Hepatocyte (in vitro differentiated cells): ENCODE measurements at regions not wholly inside any gene's neighbourhood (a gene's known extent, or its start where the extent isn't known, plus 50 kb on each side); places are given as distances from the start of the nearest gene placed in this dataset.

Source experiments
- DNase-seq: peaks from one replicate; pipeline ENCODE4 v3.0.0-alpha.2; 2016; ENCODE audit warnings: low spot score
- H2AFZ ChIP-seq: fragments of 200-600 bp; sonication (generic); 2 replicates; pipeline ENCODE4 v1.6.0; 2016; ENCODE audit warnings: antibody characterized with exemption, mild to moderate bottlenecking
- H3K27ac ChIP-seq: fragments of 200-600 bp; sonication (generic); 2 replicates; pipeline ENCODE4 v1.5.1; 2016; ENCODE audit warnings: mild to moderate bottlenecking
- H3K27me3 ChIP-seq: fragments of 200-600 bp; sonication (generic); 2 replicates; pipeline ENCODE4 v1.6.1; 2016
- H3K36me3 ChIP-seq: fragments of 200-600 bp; sonication (generic); replicated peaks from 2 replicates; pipeline ENCODE4 v1.5.1; 2016; ENCODE audit warnings: low read depth; ENCODE audit not compliant: insufficient read depth
- H3K4me1 ChIP-seq: fragments of 200-600 bp; sonication (generic); 2 replicates; pipeline ENCODE4 v1.5.1; 2016; ENCODE audit warnings: mild to moderate bottlenecking, moderate library complexity; ENCODE audit not compliant: insufficient read depth
- H3K4me2 ChIP-seq: fragments of 200-600 bp; sonication (generic); 2 replicates; pipeline ENCODE4 v1.6.0; 2016
- H3K4me3 ChIP-seq: fragments of 200-600 bp; sonication (generic); 2 replicates; pipeline ENCODE4 v1.5.1; 2016; ENCODE audit warnings: mild to moderate bottlenecking
- H3K79me2 ChIP-seq: fragments of 200-600 bp; sonication (generic); 2 replicates; pipeline ENCODE4 v1.6.0; 2017; ENCODE audit warnings: mild to moderate bottlenecking
- H3K9me2 ChIP-seq: fragments of 200-600 bp; sonication (generic); replicated peaks from 2 replicates; pipeline ENCODE4 v1.6.0; 2017; ENCODE audit warnings: mild to moderate bottlenecking; ENCODE audit not compliant: insufficient read depth
- H3K9me3 ChIP-seq: fragments of 200-600 bp; sonication (generic); 2 replicates; pipeline ENCODE4 v1.5.1; 2016; ENCODE audit warnings: low read depth, mild to moderate bottlenecking
- H4K20me1 ChIP-seq: fragments of 200-600 bp; sonication (generic); 2 replicates; pipeline ENCODE4 v1.6.0; 2016; ENCODE audit warnings: mild to moderate bottlenecking; ENCODE audit not compliant: insufficient read depth, poor library complexity, severe bottlenecking
- EZH2 ChIP-seq: fragments of 200-600 bp; sonication (generic); IDR thresholded peaks from 2 replicates; pipeline ENCODE4 v1.6.1; 2016; ENCODE audit warnings: antibody characterized with exemption, mild to moderate bottlenecking, borderline replicate concordance
- EZH2phosphoT487 ChIP-seq: fragments of 200-600 bp; sonication (generic); IDR thresholded peaks from one replicate; pipeline ENCODE4 v1.6.1; 2018; ENCODE audit warnings: antibody characterized with exemption, mild to moderate bottlenecking, low read depth, moderate library complexity; ENCODE audit not compliant: unreplicated experiment, severe bottlenecking
- WGBS: methylation state at CpG from one replicate; pipeline ENCODE4 v1.1.6; 2016; ENCODE audit warnings: low lambda C conversion rate; ENCODE audit errors: missing lambda C conversion rate; 5-methylcytosine and 5-hydroxymethylcytosine counted together
- TF ChIP-seq, protein P1 (sequence below): fragments of 200-600 bp; sonication (generic); IDR thresholded peaks from 2 replicates; pipeline ENCODE4 v1.5.1; 2016; ENCODE audit warnings: antibody characterized with exemption, mild to moderate bottlenecking; ENCODE audit not compliant: poor library complexity

DNA sequence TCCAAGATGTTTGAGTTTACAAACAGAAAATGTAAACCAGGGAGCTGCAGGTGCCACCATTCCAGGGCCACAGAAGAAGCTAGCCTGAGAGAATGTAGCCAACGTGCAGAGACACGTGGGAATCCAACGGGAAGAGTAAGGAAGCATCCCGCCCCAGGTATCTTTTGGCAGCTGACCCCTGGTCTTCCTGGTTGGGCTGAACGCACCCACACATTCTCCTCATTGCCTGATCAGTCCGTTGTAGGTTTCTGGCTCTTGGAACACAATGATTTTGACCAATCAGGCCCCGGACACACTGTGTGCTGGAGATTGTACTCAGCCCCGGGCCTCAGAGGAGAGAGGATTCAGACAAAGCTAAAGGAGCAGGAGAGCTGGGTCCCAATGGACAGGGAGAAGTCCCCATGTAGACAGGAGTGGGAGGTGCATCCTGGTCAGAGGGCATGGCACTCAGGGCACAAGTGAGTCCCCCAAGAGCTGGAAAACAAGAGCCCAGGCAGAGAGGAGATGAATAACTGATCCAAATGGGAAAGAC is 102.3 kb downstream of the TPRA1 start:
- H3K4me1 ChIP-seq = no peaks in the 10 kb centered on the region
- WGBS = 78% methylated on average over 8 of the region's 8 CpGs

DNA sequence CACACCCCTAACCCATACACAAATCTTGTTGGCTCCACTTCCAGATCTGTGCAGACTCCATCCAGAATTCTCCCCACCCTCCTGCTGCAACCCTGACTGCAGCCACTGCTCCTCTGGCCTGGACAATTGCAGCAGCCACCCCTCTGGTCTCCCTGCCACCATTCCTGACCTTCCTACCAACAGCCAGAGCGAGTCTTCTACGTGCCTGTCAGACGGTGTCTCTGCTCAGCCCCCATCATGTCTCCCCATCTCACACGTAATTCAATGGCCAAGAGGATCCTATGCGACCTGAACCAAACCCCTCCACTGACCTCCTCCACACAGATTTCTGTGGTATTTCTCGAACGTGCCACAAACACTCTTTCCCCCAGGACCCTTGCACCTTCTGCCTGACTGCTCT is 103.3 kb downstream of the TPRA1 start:
- Histone ChIP-seq H3K9me3 (no peaks in the 10 kb centered on the region), H3K27me3 (no peaks in the 10 kb centered on the region), H3K79me2 (no peaks in the 10 kb centered on the region), H3K9me2 (no peaks in the 10 kb centered on the region), H3K36me3 (no peaks in the 10 kb centered on the region), H3K4me3 (no peak overlapping the region), H3K27ac (no peak overlapping the region), H2AFZ (no peak overlapping the region), H3K4me2 (no peak overlapping the region), H3K4me1 (no peaks in the 10 kb centered on the region), H4K20me1 (no peaks in the 10 kb centered on the region)
- DNase-seq = no peak
- no peak for TF ChIP-seq EZH2
- no peak for TF ChIP-seq EZH2phosphoT487
- 88% methylated on average over 7 of the region's 7 CpGs for WGBS

More for the DNA sequence above, 102.3 kb downstream of the TPRA1 start:
- no peak overlapping the region for H3K4me2 ChIP-seq
- no peak overlapping the region for H2AFZ ChIP-seq
- H3K9me2 ChIP-seq = no peaks in the 10 kb centered on the region
- H3K27ac ChIP-seq = no peak overlapping the region
- no peaks in the 10 kb centered on the region for H3K79me2 ChIP-seq
- no peak for TF ChIP-seq EZH2
- no peak for TF ChIP-seq EZH2phosphoT487
- TF ChIP-seq, protein P1, sequence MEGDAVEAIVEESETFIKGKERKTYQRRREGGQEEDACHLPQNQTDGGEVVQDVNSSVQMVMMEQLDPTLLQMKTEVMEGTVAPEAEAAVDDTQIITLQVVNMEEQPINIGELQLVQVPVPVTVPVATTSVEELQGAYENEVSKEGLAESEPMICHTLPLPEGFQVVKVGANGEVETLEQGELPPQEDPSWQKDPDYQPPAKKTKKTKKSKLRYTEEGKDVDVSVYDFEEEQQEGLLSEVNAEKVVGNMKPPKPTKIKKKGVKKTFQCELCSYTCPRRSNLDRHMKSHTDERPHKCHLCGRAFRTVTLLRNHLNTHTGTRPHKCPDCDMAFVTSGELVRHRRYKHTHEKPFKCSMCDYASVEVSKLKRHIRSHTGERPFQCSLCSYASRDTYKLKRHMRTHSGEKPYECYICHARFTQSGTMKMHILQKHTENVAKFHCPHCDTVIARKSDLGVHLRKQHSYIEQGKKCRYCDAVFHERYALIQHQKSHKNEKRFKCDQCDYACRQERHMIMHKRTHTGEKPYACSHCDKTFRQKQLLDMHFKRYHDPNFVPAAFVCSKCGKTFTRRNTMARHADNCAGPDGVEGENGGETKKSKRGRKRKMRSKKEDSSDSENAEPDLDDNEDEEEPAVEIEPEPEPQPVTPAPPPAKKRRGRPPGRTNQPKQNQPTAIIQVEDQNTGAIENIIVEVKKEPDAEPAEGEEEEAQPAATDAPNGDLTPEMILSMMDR = no peak
- H4K20me1 ChIP-seq = no peaks in the 10 kb centered on the region
- DNase-seq = no peak
- no peaks in the 10 kb centered on the region for H3K9me3 ChIP-seq
- no peaks in the 10 kb centered on the region for H3K36me3 ChIP-seq
- H3K4me3 ChIP-seq = no peak overlapping the region
- no peaks in the 10 kb centered on the region for H3K27me3 ChIP-seq

DNA sequence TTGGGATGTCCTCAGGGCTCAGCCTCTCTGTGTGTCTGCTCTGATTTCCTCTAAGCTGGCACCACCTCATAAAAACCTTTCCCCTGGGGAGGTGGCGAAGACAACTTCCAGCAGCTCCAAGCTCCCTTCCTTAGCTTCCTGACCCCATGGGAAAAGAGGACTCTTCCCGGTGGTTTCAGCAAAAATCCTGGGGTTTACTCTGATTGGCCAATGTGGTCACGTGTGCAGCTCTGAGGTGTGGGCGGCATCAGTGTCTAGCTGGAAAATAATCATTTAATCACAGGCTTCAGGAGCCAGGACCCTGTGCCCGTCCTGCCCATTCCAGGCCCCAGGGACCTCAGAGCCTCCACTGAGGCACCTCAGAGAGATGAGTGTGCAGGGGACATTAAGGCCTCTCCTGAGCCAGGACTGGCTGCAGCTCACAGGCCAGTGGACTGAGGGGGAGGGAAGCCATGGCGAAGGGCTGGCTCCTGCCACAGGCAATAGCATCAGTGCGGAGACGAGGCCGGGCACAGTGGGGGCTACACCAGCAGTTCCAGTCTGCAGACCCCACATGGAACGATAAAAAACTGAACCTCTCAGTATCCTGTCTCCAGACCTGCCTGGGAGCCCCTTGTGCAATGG is 104.1 kb downstream of the TPRA1 start:
- Histone ChIP-seq H3K4me3 (no peak overlapping the region), H3K4me2 (no peak overlapping the region), H2AFZ (no peak overlapping the region), H3K36me3 (no peaks in the 10 kb centered on the region), H4K20me1 (no peaks in the 10 kb centered on the region), H3K4me1 (no peaks in the 10 kb centered on the region), H3K9me2 (no peaks in the 10 kb centered on the region), H3K27me3 (no peaks in the 10 kb centered on the region), H3K9me3 (no peaks in the 10 kb centered on the region), H3K27ac (no peak overlapping the region), H3K79me2 (no peaks in the 10 kb centered on the region)
- DNase-seq = no peak
- 80% methylated on average over 10 of the region's 10 CpGs for WGBS
- TF ChIP-seq EZH2phosphoT487 = no peak
- TF ChIP-seq, protein P1 = no peak
- TF ChIP-seq EZH2 = no peak

DNA sequence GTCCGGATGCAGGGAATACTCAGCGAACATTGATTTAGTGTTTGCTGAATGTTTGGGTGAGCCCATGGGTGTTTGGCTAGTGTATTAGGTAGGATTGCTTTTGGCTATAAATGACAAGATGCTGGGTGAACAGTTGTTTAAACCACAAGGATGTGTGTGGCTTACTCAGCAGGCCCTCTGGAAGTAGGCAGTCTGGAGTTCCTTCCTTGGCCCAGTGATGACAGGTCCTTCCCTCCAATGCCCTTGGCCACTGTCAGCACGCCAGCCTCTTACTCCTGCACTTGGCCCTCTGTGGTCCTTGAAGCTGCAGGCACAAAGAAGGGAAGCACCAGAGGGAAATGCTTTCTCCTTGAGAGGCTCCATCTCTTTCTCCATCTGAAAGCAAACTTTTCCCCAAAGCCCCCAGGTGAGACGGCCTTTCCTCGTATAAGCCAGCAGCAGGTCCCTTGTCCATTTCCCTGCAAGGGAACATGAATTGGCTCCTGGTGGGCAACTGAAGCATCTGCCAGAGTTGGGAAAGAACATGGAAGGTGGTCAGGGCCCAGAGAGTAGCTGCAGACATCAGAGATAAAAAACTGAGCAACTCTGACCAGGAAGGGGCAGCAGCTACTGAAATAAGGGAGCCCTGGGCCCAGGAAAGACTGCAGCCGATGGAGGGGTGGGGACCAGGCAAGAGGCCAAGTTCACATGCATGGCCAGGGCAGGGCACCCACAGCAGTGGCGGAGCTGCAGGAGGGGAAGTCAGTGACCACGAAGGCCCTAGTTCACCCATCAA is 105.0 kb downstream of the TPRA1 start:
- Histone ChIP-seq H3K4me1 (no peaks in the 10 kb centered on the region), H3K9me2 (no peaks in the 10 kb centered on the region), H3K4me2 (no peak overlapping the region), H3K27me3 (no peaks in the 10 kb centered on the region), H2AFZ (no peak overlapping the region), H3K9me3 (no peaks in the 10 kb centered on the region), H3K79me2 (no peaks in the 10 kb centered on the region), H3K4me3 (no peak overlapping the region), H3K27ac (no peak overlapping the region), H3K36me3 (no peaks in the 10 kb centered on the region), H4K20me1 (no peaks in the 10 kb centered on the region)
- TF ChIP-seq EZH2phosphoT487 (no peak), EZH2 (no peak)
- TF ChIP-seq, protein P1 = no peak
- 85% methylated on average over 8 of the region's 8 CpGs for WGBS
- no peak for DNase-seq
